B cell (primary cell): ENCODE measurements at regions not wholly inside any gene's neighbourhood (a gene's known extent, or its start where the extent isn't known, plus 50 kb on each side); places are given as distances from the start of the nearest gene placed in this dataset.

Source experiments
- CTCF ChIP-seq: fragments of 200-600 bp; IDR thresholded peaks from one replicate; pipeline ENCODE4 v1.8.0; 2022; ENCODE audit warnings: antibody characterized with exemption, mild to moderate bottlenecking
- EZH2 ChIP-seq: IDR thresholded peaks from 2 replicates; pipeline ENCODE4 v1.6.1; 2012; ENCODE audit warnings: borderline replicate concordance, low read depth, mild to moderate bottlenecking, moderate library complexity, low read length; ENCODE audit not compliant: insufficient read depth, poor library complexity, severe bottlenecking

GRCh38 chr1:96002201-96002600 lies 719.4 kb upstream of the PTBP2 start:
- no peak for TF ChIP-seq CTCF
- no peak for TF ChIP-seq EZH2
